ENCODE measurements at regions not wholly inside any gene's neighbourhood (a gene's known extent, or its start where the extent isn't known, plus 50 kb on each side); places are given as distances from the start of the nearest gene placed in this dataset.

- Histone ChIP-seq H3K9me3 (no peaks in the 10 kb centered on the region), H3K4me3 (no peak overlapping the region), H3K27me3 (no peaks in the 10 kb centered on the region), H3K27ac (no peak overlapping the region), H3K36me3 (no peaks in the 10 kb centered on the region), H3K4me1 (peaks cover 0 to 20% (median 13%) of the 10 kb centered on the region in 12 donors)
- TF ChIP-seq POLR2A (IDR thresholded peaks at IDR 0.05), result no peak
- no peak for TF ChIP-seq CTCF (IDR thresholded peaks at IDR 0.05)
- intact Hi-C loops (cut with DNase I), result no loop called here
- 75 to 83% (median 79%) methylated on average over 5 of the region's 5 CpGs for WGBS, 4 donors
- ATAC-seq, result no peak
- no peak for DNase-seq
Measured at GRCh38 chr16:48441863-48442279, 56.7 kb upstream of the SIAH1 start.

DNA sequence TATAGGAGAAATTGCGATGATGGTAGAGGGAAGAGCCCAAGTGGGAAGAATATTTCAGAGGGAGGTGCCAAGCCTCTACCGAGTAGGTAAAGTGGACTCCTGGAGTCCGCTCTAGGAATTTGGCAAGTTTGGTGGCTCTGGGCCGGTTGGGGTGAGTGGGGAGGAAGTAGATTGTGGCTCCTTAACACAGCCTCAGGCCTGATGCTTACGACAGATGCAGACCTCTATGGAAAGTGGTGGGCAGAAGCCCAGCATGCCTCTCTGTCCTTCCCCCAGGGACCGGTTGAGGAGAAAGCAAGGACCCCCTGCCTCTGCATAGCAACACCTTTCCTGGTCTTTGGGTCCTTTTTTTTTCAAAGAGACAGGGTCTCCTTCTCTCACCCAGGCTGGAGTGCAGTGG, 55.9 kb upstream of the SIAH1 start:
- H3K27me3 ChIP-seq, result no peaks in the 10 kb centered on the region
- intact Hi-C loops (cut with DNase I), result no loop called here
- WGBS, 4 donors, result 73 to 89% (median 77%) methylated on average over 6 of the region's 6 CpGs

DNA sequence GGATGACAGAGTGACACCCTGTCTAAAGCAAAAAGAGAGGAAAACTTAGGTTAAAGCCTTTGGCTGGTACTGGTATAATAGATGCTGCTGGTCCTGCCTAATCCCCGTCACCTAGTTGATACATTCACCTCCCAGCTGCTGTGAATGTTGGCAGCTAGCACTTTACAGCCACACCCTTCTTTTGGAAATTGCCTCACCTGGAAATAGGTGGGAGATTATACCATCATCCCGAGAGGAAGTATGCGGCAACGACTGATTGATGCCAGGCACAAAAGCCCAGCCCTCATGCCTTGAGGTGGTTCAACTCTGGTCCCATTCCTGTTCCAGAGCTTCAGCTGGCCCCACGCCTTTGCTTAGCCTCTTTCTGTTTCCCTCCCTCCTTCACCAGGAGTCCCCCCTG, 53.2 kb upstream of the SIAH1 start:
- Histone ChIP-seq H3K27me3 (no peaks in the 10 kb centered on the region), H3K36me3 (no peaks in the 10 kb centered on the region), H3K4me1 (peaks cover 0 to 21% (median 0%) of the 10 kb centered on the region in 12 donors), H3K27ac (no peak overlapping the region), H3K9me3 (no peaks in the 10 kb centered on the region), H3K4me3 (no peak overlapping the region)
- 85 to 89% (median 88%) methylated on average over 5 of the region's 5 CpGs for WGBS, 4 donors
- intact Hi-C loops (cut with DNase I), result no loop called here
- no peak for TF ChIP-seq CTCF (IDR thresholded peaks at IDR 0.05)
- no peak for TF ChIP-seq POLR2A (IDR thresholded peaks at IDR 0.05)
- no peak for ATAC-seq
- no peak for DNase-seq

More for the DNA sequence above, 55.9 kb upstream of the SIAH1 start:
- Histone ChIP-seq H3K36me3 (no peaks in the 10 kb centered on the region), H3K4me1 (peaks cover 0 to 20% (median 13%) of the 10 kb centered on the region in 12 donors), H3K27ac (no peak overlapping the region), H3K9me3 (no peaks in the 10 kb centered on the region), H3K4me3 (no peak overlapping the region)
- ATAC-seq (no peak), DNase-seq (no peak)
- no peak for TF ChIP-seq CTCF (IDR thresholded peaks at IDR 0.05)
- TF ChIP-seq POLR2A (IDR thresholded peaks at IDR 0.05), result no peak

DNA sequence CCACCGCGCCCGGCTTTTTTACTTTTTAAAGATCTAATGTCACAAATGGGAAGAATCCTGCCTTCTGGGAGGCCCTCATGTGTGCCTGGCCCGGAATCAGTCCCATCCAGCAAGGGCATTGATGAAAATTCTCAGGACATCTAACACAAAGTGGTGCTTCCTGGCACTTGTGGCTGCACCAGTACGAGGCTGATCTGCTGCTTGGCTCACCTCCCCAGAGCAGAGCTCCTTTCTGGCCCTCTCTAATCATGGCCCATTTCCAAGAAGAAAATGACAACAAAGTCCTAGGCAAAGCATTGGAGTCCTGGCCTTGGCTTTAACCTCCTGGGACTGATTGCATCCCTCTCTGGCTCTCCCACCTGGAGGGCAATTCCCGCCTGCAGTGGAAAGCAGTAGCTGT, 50.7 kb upstream of the SIAH1 start:
- intact Hi-C loops (cut with DNase I), result no loop called here
- TF ChIP-seq POLR2A (IDR thresholded peaks at IDR 0.05) (no peak), CTCF (IDR thresholded peaks at IDR 0.05) (no peak)
- Histone ChIP-seq H3K27me3 (no peaks in the 10 kb centered on the region), H3K9me3 (no peaks in the 10 kb centered on the region), H3K27ac (no peak overlapping the region), H3K36me3 (no peaks in the 10 kb centered on the region), H3K4me3 (no peak overlapping the region), H3K4me1 (peaks cover 0 to 40% (median 0%) of the 10 kb centered on the region in 12 donors)
- DNase-seq (no peak), ATAC-seq (no peak)
- WGBS, 4 donors, result 68 to 74% (median 73%) methylated on average over 6 of the region's 6 CpGs
